Endothelial cell of umbilical vein (primary cell): ENCODE measurements at regions not wholly inside any gene's neighbourhood (a gene's known extent, or its start where the extent isn't known, plus 50 kb on each side); places are given as distances from the start of the nearest gene placed in this dataset.

ENCODE experiments used
- BruUV-seq: library from RNA; stranded (reverse); fragments of 400-500 nt; replicated peaks from 2 replicates; lab custom pipeline; 2021; lab: Mats Ljungman, UMichigan
- CTCF ChIA-PET: fragments of 300-600, 350-600 bp; sonication (Branson Sonifier 250); formaldehyde crosslinking; loops from one replicate; lab custom pipeline; 2021; ENCODE audit warnings: antibody characterized with exemption, inconsistent platforms; lab: Charles Lee
- POLR2A ChIA-PET: fragments of 300-600, 350-600 bp; sonication (Branson Sonifier 250); formaldehyde crosslinking; loops from one replicate; lab custom pipeline; 2021; ENCODE audit warnings: antibody characterized with exemption, inconsistent platforms; lab: Charles Lee
- DNase-seq: peaks from one replicate; pipeline ENCODE4 v3.0.0-alpha.2; 2011; ENCODE audit warnings: low read depth, low spot score
- FAIRE-seq: peaks from 2 replicates; lab custom pipeline; 2011; peaks lifted over from hg19 to GRCh38; lab: Jason Lieb, UNC
- H2AFZ ChIP-seq: 2 replicates; pipeline ENCODE4 v1.6.0; 2012; ENCODE audit warnings: low read depth, low read length, control low read depth, inconsistent platforms
- H3K27ac ChIP-seq: 2 replicates; pipeline ENCODE4 v1.5.1; 2011; ENCODE audit warnings: low read depth, mild to moderate bottlenecking, control low read depth, low read length, moderate library complexity; ENCODE audit not compliant: insufficient read depth
- H3K27me3 ChIP-seq, 2 experiments: 2 replicates each; pipeline versions ENCODE4 v1.6.0 to v1.6.1; 2011; ENCODE audit warnings: low read length in 2 of 2, mixed read lengths in 1 of 2; ENCODE audit not compliant: control insufficient read depth in 2 of 2, insufficient read depth in 2 of 2
- H3K36me3 ChIP-seq, 2 experiments: 2 replicates in 1 of 2; 3 replicates in 1 of 2; pipeline ENCODE4 v1.5.1; 2011; ENCODE audit warnings: low read length in 2 of 2, mild to moderate bottlenecking in 1 of 2, moderate library complexity in 1 of 2; ENCODE audit not compliant: control insufficient read depth in 2 of 2, insufficient read depth in 2 of 2; ENCODE audit errors: extremely low read depth in 1 of 2
- H3K4me1 ChIP-seq: 3 replicates; pipeline ENCODE4 v1.5.1; 2011; ENCODE audit warnings: mild to moderate bottlenecking, low read length; ENCODE audit not compliant: control insufficient read depth, insufficient read depth; ENCODE audit errors: extremely low read depth
- H3K4me2 ChIP-seq: 2 replicates; pipeline ENCODE4 v1.6.1; 2011; ENCODE audit warnings: low read length, control low read depth, mixed read lengths; ENCODE audit not compliant: insufficient read depth
- H3K4me3 ChIP-seq, 3 experiments: fragments of 200-600 bp in 1 of 3; sonication (generic), shearing (Covaris generic) in 1 of 3; replicated peaks in 1 of 3; 2 replicates each; pipeline ENCODE4 v1.5.1; 2011 to 2016; ENCODE audit warnings: control low read depth in 3 of 3, low read length in 3 of 3, mild to moderate bottlenecking in 2 of 3, inconsistent platforms in 1 of 3, low read depth in 1 of 3, moderate library complexity in 1 of 3; ENCODE audit not compliant: insufficient read depth in 1 of 3
- H3K79me2 ChIP-seq: 2 replicates; pipeline ENCODE4 v1.6.0; 2012; ENCODE audit warnings: low read length, inconsistent platforms; ENCODE audit not compliant: control insufficient read depth, insufficient read depth
- H3K9ac ChIP-seq: replicated peaks from 2 replicates; pipeline ENCODE3; 2011; ENCODE audit warnings: low read length, control low read depth; ENCODE audit not compliant: insufficient read depth; ENCODE audit errors: extremely low read depth
- H3K9me1 ChIP-seq: replicated peaks from 3 replicates; pipeline ENCODE4 v1.6.0; 2011; ENCODE audit warnings: mild to moderate bottlenecking, low read length; ENCODE audit not compliant: control insufficient read depth, insufficient read depth; ENCODE audit errors: extremely low read depth
- H3K9me3 ChIP-seq: replicated peaks from 2 replicates; pipeline ENCODE4 v1.5.1; 2012; ENCODE audit warnings: low read length, inconsistent platforms; ENCODE audit not compliant: control insufficient read depth, insufficient read depth
- H4K20me1 ChIP-seq: replicated peaks from 2 replicates; pipeline ENCODE3; 2011; ENCODE audit warnings: mild to moderate bottlenecking, low read length; ENCODE audit not compliant: control insufficient read depth, insufficient read depth; ENCODE audit errors: extremely low read depth
- CTCF ChIP-seq, 2 donors: IDR thresholded peaks; 1 replicate in 1 of 2; 2 replicates in 1 of 2; pipeline ENCODE4 v1.5.1; 2011; ENCODE audit warnings: low read length in 2 of 2, mild to moderate bottlenecking in 2 of 2, moderate library complexity in 2 of 2, control low read depth in 1 of 2, inconsistent platforms in 1 of 2, low read depth in 1 of 2; ENCODE audit not compliant: insufficient read depth in 1 of 2; ENCODE audit errors: extremely low read depth in 1 of 2
- EZH2 ChIP-seq: IDR thresholded peaks from 2 replicates; pipeline ENCODE4 v1.6.1; 2012; ENCODE audit warnings: borderline replicate concordance, low read depth, mild to moderate bottlenecking, moderate library complexity, low read length, inconsistent platforms; ENCODE audit not compliant: severe bottlenecking
- FOS ChIP-seq: IDR thresholded peaks from 2 replicates; pipeline ENCODE4 v1.6.1; 2011; ENCODE audit warnings: mild to moderate bottlenecking, low read length, moderate library complexity, borderline replicate concordance; ENCODE audit not compliant: insufficient read depth
- GATA2 ChIP-seq: IDR thresholded peaks from 2 replicates; pipeline ENCODE4 v1.7.0; 2011; ENCODE audit warnings: low read depth, mild to moderate bottlenecking, moderate library complexity, mixed read lengths, low read length; ENCODE audit not compliant: insufficient read length, insufficient read depth
- JUN ChIP-seq: IDR thresholded peaks from 2 replicates; pipeline ENCODE4 v1.6.1; 2011; ENCODE audit warnings: borderline replicate concordance, low read depth; ENCODE audit not compliant: insufficient read length, insufficient read depth
- MAX ChIP-seq: IDR thresholded peaks from 2 replicates; pipeline ENCODE4 v1.6.1; 2011; ENCODE audit not compliant: insufficient read depth, insufficient read length
- MYC ChIP-seq: IDR thresholded peaks from one replicate; pipeline ENCODE4 v1.6.1; 2011; ENCODE audit warnings: mild to moderate bottlenecking, low read depth, low read length
- POLR2A ChIP-seq: IDR thresholded peaks from 2 replicates; pipeline ENCODE4 v1.6.1; 2012; ENCODE audit warnings: low read depth, mild to moderate bottlenecking, control low read depth, low read length
- POLR2AphosphoS5 ChIP-seq: IDR thresholded peaks from 2 replicates; pipeline ENCODE4 v1.6.1; 2012; ENCODE audit warnings: low read depth, mild to moderate bottlenecking, control low read depth, low read length, moderate library complexity; ENCODE audit not compliant: insufficient read depth
- dilution Hi-C: fragments of 300-500 bp; cut with MboI; formaldehyde crosslinking; loops from one replicate; pipeline ENCODE4 v1.15.0; 2019; ENCODE audit warnings: low sequenced_read_pairs; ENCODE audit not compliant: extremely low pct_ligation_motif_present
- intact Hi-C: fragments of 100-400 bp; cut with micrococcal nuclease; formaldehyde crosslinking; loops from one replicate; pipeline ENCODE4 v1.10.0; 2022

GRCh38 chr22:48639021-48639795 is 1188.5 kb downstream of the BRD1 start:
- dilution Hi-C loops (no loop called here), intact Hi-C loops (no loop called here)
- ChIA-PET CTCF (no interaction called here), POLR2A (no interaction called here)
- Histone ChIP-seq H3K4me3 (no peak overlapping the region), H3K9me1 (no peaks in the 10 kb centered on the region), H3K27ac (no peak overlapping the region), H3K36me3 (no peaks in the 10 kb centered on the region), H4K20me1 (no peaks in the 10 kb centered on the region), H2AFZ (no peak overlapping the region), H3K4me1 (no peaks in the 10 kb centered on the region), H3K9ac (no peak overlapping the region), H3K79me2 (no peaks in the 10 kb centered on the region), H3K4me2 (no peak overlapping the region), H3K27me3 (no peaks in the 10 kb centered on the region), H3K9me3 (peaks cover 8% of the 10 kb centered on the region)
- DNase-seq (no peak), FAIRE-seq (no peak)
- BruUV-seq = no TSS peak
- no peak for TF ChIP-seq GATA2
- no peak for TF ChIP-seq EZH2
- TF ChIP-seq MAX = no peak
- TF ChIP-seq FOS = no peak
- TF ChIP-seq JUN = no peak
- TF ChIP-seq POLR2A = no peak
- TF ChIP-seq MYC = no peak
- no peak for TF ChIP-seq CTCF (IDR thresholded peaks at IDR 0.05; ENCODE audit: extremely low read depth in 1 of 2, insufficient read depth in 1 of 2, low read depth in 1 of 2, low read length in 2 of 2)
- no peak for TF ChIP-seq POLR2AphosphoS5
